AG08396 (cell line): ENCODE measurements at regions not wholly inside any gene's neighbourhood (a gene's known extent, or its start where the extent isn't known, plus 50 kb on each side); places are given as distances from the start of the nearest gene placed in this dataset.

ENCODE experiments used
- DNase-seq: peaks from one replicate; pipeline ENCODE4 v3.0.0; 2012; ENCODE audit warnings: low spot score, mixed read lengths

GRCh38 chr1:244157731-244158438, 106.8 kb downstream of the ZBTB18 start:
- DNase-seq, result no peak

GRCh38 chr1:244159646-244160045, 108.6 kb downstream of the ZBTB18 start:
- no peak for DNase-seq

DNA sequence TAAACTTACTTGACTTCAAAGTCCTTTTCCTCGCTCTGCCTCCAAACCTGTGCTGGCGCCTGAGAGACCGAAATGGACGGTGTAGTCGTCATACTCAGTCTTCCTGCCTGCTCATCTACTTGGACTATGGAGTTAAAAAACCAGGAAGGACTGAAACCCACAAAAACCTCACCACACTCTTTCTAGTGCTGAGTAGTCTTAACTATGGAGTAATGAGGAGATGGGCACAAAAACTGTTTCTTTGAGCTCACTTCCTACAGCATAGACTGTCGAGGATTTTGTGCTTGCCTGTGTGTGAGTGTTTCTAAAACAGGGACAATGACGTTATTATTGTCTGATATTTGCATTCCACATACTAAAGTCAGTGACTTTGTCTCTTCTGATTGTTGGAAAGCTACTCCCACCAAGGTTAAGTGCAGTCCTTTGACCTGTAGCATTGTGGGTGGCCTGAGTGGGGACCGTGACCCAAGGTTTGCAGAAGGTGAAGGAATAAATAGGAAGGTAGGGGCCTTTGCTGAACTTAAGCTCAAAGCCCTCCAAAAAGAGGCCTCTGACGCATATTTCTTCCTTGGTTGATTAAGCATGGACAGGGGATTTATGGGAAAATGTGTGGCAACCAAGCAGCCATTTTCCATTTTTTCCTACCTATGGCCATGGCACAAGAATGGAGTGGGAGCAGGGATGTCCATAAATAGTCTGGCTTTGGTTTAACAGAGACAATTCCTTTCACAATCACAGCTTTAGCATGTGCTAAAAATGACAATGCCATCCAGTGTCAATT, 109.6 kb downstream of the ZBTB18 start:
- DNase-seq, result no peak

DNA sequence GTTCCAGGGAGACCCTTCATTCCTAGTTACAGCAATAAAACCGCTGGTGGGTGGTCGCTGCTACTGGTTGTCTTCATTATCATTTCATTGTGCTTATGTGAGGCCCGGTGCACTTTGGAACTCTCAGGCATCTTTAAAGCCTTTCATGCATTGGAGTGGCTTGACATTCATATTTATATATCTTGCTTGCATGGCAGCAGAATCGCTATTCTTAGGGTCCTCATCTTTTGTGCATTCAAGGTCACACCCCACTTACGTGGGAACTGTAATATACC, 110.1 kb downstream of the ZBTB18 start:
- no peak for DNase-seq

- no peak for DNase-seq
Measured at GRCh38 chr1:244162786-244163530, 111.9 kb downstream of the ZBTB18 start.

- peak; percentile 86 for DNase-seq
Measured at GRCh38 chr1:244163861-244164510, 112.9 kb downstream of the ZBTB18 start.

DNA sequence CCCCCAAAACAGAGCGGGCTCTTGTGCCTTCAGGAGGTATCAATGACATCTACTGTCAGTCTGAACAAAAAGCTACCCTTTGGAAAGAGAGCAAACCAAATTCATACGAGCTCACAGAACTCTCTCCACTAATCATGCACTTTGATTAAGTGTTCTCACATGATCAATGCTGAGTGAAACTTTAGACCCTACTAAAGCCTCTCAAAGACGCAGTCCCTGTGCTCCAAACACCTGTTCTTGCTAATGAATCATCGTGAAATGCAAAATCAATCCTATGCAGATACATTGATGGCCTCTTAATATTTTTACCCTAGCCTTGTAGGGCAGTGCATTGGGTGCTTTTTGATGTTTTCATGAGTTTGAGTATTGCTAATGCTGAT, 113.4 kb downstream of the ZBTB18 start:
- DNase-seq, result no peak

- no peak for DNase-seq
Measured at GRCh38 chr1:244165021-244165420, 113.9 kb downstream of the ZBTB18 start.

DNA sequence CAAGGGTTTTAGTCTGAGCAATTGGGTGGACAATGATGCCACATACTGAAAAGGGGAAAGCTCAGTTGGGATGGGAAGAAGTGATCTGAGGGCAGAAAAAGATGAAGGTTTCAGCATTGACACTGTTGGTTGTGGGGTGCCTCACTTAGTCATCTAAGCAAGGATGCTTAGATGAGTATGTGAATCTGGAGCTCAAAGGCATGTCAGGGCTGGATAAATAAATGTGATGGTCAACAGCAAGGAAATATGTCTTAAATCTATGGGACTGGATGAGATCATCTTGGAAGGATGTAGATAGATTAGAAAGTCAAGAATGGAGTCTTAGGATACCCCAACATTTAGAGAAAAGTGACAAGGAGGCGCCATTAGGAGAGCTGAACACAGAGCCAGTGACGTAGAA, 114.6 kb downstream of the ZBTB18 start:
- no peak for DNase-seq

DNA sequence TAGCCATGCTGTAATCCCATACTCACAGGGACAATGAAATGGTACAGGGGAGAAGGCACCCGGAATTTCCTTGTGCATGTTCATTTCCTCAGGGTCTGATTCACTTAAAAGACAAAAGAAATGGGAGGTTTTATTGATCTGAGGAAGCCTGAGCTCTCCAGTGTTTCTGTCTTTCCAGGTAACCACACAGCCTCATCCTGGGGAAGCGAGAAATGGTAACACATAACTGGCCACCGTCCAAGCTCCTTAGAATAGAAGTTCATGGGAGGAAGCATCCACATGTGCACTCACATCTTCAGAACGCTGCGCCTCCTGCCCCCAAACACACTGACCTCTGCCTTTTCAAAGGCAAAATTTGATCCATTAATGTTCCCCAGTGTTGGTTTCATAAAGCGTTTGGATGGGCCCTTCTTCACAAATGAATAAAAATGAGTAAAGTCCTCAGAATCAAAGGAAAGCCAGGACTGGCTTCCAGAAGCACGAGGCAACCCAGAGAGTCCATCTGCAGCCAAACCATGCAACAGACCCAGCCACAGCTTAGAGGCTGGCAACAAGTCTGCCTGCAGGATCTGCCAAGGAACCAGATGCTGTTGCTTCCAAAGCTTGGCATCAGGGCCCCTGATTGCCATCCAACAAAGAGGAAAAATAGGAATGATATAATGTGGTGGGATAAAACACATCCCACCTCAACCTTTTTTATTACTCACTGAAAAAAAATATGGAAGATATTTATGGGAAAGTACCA, 120.3 kb downstream of the ZBTB18 start:
- DNase-seq, result no peak

DNA sequence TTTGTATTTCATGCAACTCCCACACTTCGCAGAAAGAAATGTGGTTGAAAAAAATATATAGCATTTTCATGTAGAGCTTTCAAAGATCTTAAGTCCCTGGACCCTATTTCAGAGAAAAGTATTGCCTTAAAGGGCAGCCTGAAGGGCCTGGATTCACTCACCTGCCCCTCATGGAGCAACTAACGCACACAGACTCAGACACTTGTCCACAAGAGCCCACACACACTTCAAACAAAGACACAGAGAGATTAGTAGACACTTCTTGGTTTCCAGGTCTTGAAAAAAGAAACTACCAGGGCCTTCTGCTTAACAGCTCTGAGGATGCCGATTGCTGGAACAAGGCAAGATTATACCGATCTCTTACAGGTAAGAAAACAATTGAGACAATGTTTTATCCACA, 122.2 kb downstream of the ZBTB18 start:
- DNase-seq, result no peak

DNA sequence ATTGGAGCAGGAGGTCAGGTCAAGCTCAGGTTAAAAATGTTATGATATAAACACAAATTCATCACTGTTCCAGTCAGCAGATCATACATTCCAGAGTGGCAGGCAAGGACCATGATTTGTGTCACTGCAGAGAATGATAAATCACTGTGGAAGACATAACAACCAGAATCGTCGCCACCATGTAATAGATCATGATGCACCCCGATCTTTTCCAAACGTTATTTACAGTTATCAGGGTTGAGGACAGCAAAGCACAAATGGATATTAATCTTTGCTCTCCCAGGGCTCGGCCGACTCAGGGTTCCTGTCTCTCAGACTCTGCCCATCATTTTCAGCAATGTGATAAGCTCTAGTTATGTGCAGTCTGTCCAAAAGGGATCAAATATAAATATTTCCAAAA, 122.7 kb downstream of the ZBTB18 start:
- no peak for DNase-seq

GRCh38 chr1:244174922-244175521, 123.9 kb downstream of the ZBTB18 start:
- DNase-seq, result no peak

DNA sequence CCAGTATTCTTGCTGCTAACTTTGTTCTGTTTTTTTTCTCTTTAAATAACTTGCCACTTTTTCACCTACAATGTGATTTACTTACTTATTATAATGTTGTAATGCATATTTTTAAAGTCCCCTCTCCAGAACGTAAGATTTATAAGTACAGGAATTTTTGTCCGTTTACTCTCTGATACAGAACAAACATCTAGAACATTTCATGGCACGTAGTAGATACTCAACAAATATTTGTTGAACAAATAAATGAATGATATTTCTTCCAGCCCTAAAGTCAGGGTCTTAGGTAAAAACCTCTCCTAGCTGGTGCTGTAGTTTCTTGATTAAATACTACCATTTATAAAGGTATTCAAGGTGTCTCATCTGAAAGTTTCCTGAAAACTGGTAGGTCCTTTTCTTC, 125.1 kb downstream of the ZBTB18 start:
- DNase-seq, result no peak

GRCh38 chr1:244180256-244180655, 129.2 kb downstream of the ZBTB18 start:
- no peak for DNase-seq

- no peak for DNase-seq
Measured at GRCh38 chr1:244181867-244182266, 130.8 kb downstream of the ZBTB18 start.

DNA sequence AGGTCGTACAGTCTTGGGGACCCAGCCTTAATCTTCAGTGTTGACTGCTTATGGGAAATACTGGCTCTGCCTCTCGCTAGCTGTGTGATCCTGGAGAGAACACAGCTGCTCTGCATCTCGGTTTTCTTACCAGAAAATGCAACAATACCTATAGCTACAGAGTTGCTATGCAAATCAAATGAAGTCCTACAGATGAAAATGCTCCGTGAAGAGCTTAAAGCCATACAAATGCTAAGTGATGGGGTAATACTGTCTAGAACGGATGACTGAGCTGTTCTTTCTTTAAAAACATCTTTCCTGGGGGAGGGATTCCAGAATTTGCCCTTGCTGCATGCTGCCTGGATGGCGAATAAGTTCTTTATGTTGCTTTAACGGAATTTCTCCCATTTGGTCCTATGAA, 132.0 kb downstream of the ZBTB18 start:
- no peak for DNase-seq

- no peak for DNase-seq
Measured at GRCh38 chr1:244186372-244186771, 135.3 kb downstream of the ZBTB18 start.

DNA sequence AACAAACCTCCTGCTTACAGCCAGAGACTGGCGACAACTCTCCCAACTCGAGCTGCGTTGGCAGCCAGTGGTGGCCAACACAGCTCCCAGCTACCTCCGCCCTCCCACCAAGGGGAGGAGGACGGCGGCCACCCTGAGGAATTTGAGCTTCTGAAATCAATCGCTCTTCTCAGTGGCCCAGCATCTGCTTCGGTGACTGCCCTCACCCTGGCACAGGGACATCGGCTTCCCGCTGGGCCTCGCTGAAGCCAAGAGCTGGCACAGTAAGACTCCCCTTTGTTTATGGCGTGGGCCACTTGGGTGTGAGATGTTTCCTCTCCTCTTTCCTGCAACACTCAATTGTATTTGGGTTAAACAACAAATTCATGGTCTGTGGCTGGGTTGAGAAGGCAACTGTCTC, 136.2 kb downstream of the ZBTB18 start:
- DNase-seq, result no peak

DNA sequence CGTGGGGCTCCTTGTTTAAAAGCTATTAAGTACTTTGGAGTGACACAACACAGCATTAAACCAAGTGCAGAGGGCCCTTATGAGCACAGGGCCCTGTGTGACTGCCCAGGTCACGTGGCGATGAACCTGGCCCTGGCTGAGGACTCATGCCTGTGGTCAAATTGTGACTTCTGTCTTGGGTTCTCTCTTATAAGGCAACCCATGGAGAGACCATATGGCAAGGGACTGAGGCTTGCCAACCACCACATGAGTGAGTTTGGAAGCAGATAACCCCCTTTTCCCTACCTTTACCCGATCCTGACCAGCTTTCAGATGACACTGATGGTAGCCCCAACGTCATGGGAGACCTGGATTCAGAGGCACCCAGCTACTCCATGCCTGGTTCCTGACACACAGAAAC, 140.5 kb downstream of the ZBTB18 start:
- no peak for DNase-seq

- no peak for DNase-seq
Measured at GRCh38 chr1:244192325-244192724, 141.2 kb downstream of the ZBTB18 start.
